Prostate gland (tissue), 2 donors: ENCODE measurements at regions not wholly inside any gene's neighbourhood (a gene's known extent, or its start where the extent isn't known, plus 50 kb on each side); places are given as distances from the start of the nearest gene placed in this dataset.

Experiments used
- POLR2A ChIP-seq: fragments of 450-650 bp; IDR thresholded peaks from one replicate; pipeline ENCODE4 v1.6.1; 2016; ENCODE audit warnings: antibody characterized with exemption, mild to moderate bottlenecking
- TF ChIP-seq, protein P1 (sequence below), 4 experiments: fragments of 200-600 bp in 2 of 4; fragments of 450-650 bp in 2 of 4; sonication (generic) in 2 of 4; IDR thresholded peaks; 1 replicate in 3 of 4; 2 replicates in 1 of 4; pipeline ENCODE4 v1.5.1; 2016 to 2019; ENCODE audit warnings: antibody characterized with exemption in 4 of 4, mild to moderate bottlenecking in 2 of 4, moderate library complexity in 2 of 4

GRCh38 chr4:177562859-177563258 lies 120.6 kb upstream of the AGA start:
- TF ChIP-seq, protein P1, sequence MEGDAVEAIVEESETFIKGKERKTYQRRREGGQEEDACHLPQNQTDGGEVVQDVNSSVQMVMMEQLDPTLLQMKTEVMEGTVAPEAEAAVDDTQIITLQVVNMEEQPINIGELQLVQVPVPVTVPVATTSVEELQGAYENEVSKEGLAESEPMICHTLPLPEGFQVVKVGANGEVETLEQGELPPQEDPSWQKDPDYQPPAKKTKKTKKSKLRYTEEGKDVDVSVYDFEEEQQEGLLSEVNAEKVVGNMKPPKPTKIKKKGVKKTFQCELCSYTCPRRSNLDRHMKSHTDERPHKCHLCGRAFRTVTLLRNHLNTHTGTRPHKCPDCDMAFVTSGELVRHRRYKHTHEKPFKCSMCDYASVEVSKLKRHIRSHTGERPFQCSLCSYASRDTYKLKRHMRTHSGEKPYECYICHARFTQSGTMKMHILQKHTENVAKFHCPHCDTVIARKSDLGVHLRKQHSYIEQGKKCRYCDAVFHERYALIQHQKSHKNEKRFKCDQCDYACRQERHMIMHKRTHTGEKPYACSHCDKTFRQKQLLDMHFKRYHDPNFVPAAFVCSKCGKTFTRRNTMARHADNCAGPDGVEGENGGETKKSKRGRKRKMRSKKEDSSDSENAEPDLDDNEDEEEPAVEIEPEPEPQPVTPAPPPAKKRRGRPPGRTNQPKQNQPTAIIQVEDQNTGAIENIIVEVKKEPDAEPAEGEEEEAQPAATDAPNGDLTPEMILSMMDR (IDR thresholded peaks at IDR 0.05) = no peak
- no peak for TF ChIP-seq POLR2A
